GM23338 (cell line): ENCODE measurements at regions not wholly inside any gene's neighbourhood (a gene's known extent, or its start where the extent isn't known, plus 50 kb on each side); places are given as distances from the start of the nearest gene placed in this dataset.

Experiments used
- EZH2 ChIP-seq: fragments of 200-600 bp; sonication (generic); IDR thresholded peaks from one replicate; pipeline ENCODE4 v1.8.0; 2017; ENCODE audit warnings: antibody characterized with exemption, mild to moderate bottlenecking, low read depth; ENCODE audit not compliant: unreplicated experiment
- EZH2phosphoT487 ChIP-seq: fragments of 200-600 bp; sonication (generic); IDR thresholded peaks from one replicate; pipeline ENCODE4 v1.8.1; 2018; ENCODE audit warnings: antibody characterized with exemption; ENCODE audit not compliant: unreplicated experiment
- POLR2AphosphoS5 ChIP-seq: IDR thresholded peaks from 2 replicates; pipeline ENCODE4 v1.6.1; 2016; ENCODE audit warnings: antibody characterized with exemption, low read depth
- TF ChIP-seq, protein P1 (sequence below), 2 experiments: fragments of 200-600 bp in 1 of 2; sonication (generic) in 1 of 2; conservative IDR thresholded peaks; 2 replicates each; pipeline versions ENCODE4 v1.5.1 to v1.6.1; 2016 to 2017; ENCODE audit warnings: antibody characterized with exemption in 2 of 2, low read depth in 2 of 2, mild to moderate bottlenecking in 2 of 2, moderate library complexity in 1 of 2
- TF ChIP-seq, protein P2 (sequence below): IDR thresholded peaks from one replicate; pipeline ENCODE4 v1.6.1; 2018; ENCODE audit warnings: antibody characterized with exemption; ENCODE audit not compliant: unreplicated experiment

DNA sequence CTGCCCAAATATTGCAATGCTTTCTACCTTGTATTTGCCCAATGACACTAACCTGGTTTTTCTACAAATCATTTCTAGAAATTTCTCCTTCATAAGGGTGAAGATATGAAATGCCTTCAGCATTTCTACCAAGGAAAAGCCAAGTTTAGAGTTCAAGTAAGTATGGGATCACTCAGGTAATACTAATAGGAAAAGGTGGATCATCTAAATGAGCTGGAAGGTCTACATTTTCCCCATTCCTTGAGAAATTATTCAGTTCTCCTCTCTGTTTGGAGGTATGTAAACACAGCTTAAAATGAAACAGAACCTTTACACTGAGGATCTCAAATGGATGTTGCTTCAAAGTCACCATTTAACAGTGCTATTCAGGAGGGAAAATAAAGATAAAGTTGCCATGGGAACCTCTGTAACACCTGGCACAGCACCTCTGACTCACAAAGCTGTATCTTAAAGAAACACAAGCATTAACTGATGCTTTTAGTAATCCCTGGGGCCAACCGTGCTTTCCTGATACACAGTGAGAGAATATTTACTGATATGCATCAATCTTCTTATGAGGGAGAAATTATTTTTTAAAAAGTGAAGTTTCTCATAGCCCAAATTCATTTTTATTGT lies 161.3 kb downstream of the DRD1 start:
- TF ChIP-seq, protein P1, sequence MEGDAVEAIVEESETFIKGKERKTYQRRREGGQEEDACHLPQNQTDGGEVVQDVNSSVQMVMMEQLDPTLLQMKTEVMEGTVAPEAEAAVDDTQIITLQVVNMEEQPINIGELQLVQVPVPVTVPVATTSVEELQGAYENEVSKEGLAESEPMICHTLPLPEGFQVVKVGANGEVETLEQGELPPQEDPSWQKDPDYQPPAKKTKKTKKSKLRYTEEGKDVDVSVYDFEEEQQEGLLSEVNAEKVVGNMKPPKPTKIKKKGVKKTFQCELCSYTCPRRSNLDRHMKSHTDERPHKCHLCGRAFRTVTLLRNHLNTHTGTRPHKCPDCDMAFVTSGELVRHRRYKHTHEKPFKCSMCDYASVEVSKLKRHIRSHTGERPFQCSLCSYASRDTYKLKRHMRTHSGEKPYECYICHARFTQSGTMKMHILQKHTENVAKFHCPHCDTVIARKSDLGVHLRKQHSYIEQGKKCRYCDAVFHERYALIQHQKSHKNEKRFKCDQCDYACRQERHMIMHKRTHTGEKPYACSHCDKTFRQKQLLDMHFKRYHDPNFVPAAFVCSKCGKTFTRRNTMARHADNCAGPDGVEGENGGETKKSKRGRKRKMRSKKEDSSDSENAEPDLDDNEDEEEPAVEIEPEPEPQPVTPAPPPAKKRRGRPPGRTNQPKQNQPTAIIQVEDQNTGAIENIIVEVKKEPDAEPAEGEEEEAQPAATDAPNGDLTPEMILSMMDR (conservative IDR thresholded peaks at IDR 0.05; ENCODE audit: low read depth in 2 of 2): no peak
- TF ChIP-seq, protein P2, sequence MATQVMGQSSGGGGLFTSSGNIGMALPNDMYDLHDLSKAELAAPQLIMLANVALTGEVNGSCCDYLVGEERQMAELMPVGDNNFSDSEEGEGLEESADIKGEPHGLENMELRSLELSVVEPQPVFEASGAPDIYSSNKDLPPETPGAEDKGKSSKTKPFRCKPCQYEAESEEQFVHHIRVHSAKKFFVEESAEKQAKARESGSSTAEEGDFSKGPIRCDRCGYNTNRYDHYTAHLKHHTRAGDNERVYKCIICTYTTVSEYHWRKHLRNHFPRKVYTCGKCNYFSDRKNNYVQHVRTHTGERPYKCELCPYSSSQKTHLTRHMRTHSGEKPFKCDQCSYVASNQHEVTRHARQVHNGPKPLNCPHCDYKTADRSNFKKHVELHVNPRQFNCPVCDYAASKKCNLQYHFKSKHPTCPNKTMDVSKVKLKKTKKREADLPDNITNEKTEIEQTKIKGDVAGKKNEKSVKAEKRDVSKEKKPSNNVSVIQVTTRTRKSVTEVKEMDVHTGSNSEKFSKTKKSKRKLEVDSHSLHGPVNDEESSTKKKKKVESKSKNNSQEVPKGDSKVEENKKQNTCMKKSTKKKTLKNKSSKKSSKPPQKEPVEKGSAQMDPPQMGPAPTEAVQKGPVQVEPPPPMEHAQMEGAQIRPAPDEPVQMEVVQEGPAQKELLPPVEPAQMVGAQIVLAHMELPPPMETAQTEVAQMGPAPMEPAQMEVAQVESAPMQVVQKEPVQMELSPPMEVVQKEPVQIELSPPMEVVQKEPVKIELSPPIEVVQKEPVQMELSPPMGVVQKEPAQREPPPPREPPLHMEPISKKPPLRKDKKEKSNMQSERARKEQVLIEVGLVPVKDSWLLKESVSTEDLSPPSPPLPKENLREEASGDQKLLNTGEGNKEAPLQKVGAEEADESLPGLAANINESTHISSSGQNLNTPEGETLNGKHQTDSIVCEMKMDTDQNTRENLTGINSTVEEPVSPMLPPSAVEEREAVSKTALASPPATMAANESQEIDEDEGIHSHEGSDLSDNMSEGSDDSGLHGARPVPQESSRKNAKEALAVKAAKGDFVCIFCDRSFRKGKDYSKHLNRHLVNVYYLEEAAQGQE: no peak
- TF ChIP-seq EZH2 (no peak), EZH2phosphoT487 (no peak), POLR2AphosphoS5 (no peak)
